GM10266 (cell line): ENCODE measurements at regions not wholly inside any gene's neighbourhood (a gene's known extent, or its start where the extent isn't known, plus 50 kb on each side); places are given as distances from the start of the nearest gene placed in this dataset.

Experiments used
- DNase-seq: peaks from one replicate; pipeline ENCODE4 v3.0.0; 2012; ENCODE audit errors: extremely low spot score
- CTCF ChIP-seq: IDR thresholded peaks from 2 replicates; pipeline ENCODE4 v1.5.1; 2012; ENCODE audit warnings: mild to moderate bottlenecking, low read depth; ENCODE audit not compliant: control insufficient read depth, insufficient read depth; ENCODE audit errors: missing control alignments

GRCh38 chr6:169020821-169021220, 232.8 kb downstream of the THBS2 start:
- TF ChIP-seq CTCF: no peak
- no peak for DNase-seq

GRCh38 chr6:169019727-169020491, 233.7 kb downstream of the THBS2 start:
- no peak for DNase-seq
- no peak for TF ChIP-seq CTCF

GRCh38 chr6:169019111-169019510, 234.5 kb downstream of the THBS2 start:
- DNase-seq: no peak
- no peak for TF ChIP-seq CTCF

- TF ChIP-seq CTCF: no peak
- DNase-seq: no peak
Observed at GRCh38 chr6:169016758-169017157, 236.9 kb downstream of the THBS2 start.

GRCh38 chr6:169014211-169015197, 239.1 kb downstream of the THBS2 start:
- DNase-seq: no peak
- TF ChIP-seq CTCF: no peak

GRCh38 chr6:169009628-169010027, 244.0 kb downstream of the THBS2 start:
- no peak for TF ChIP-seq CTCF
- DNase-seq: no peak
